Hepatocyte (in vitro differentiated cells): ENCODE measurements at regions not wholly inside any gene's neighbourhood (a gene's known extent, or its start where the extent isn't known, plus 50 kb on each side); places are given as distances from the start of the nearest gene placed in this dataset.

ENCODE experiments used
- CTCF ChIP-seq: fragments of 200-600 bp; sonication (generic); IDR thresholded peaks from 2 replicates; pipeline ENCODE4 v1.5.1; 2016; ENCODE audit warnings: antibody characterized with exemption, mild to moderate bottlenecking; ENCODE audit not compliant: poor library complexity
- EZH2 ChIP-seq: fragments of 200-600 bp; sonication (generic); IDR thresholded peaks from 2 replicates; pipeline ENCODE4 v1.6.1; 2016; ENCODE audit warnings: antibody characterized with exemption, mild to moderate bottlenecking, borderline replicate concordance
- EZH2phosphoT487 ChIP-seq: fragments of 200-600 bp; sonication (generic); IDR thresholded peaks from one replicate; pipeline ENCODE4 v1.6.1; 2018; ENCODE audit warnings: antibody characterized with exemption, mild to moderate bottlenecking, low read depth, moderate library complexity; ENCODE audit not compliant: unreplicated experiment, severe bottlenecking

- TF ChIP-seq CTCF = no peak
- TF ChIP-seq EZH2 = no peak
- no peak for TF ChIP-seq EZH2phosphoT487
Observed at GRCh38 chr5:4089087-4089486, 493.5 kb downstream of the IRX1 start.
